ENCODE measurements at regions not wholly inside any gene's neighbourhood (a gene's known extent, or its start where the extent isn't known, plus 50 kb on each side); places are given as distances from the start of the nearest gene placed in this dataset.

- in situ Hi-C loops (cut with MboI; ENCODE audit: low pct_ligation_motif_present in 1 of 4, low pct_unique_long_range_greater_than_20kb in 1 of 4, low sequenced_read_pairs in 3 of 4), result no loop called here
- H3K27me3 ChIP-seq, result no peaks in the 10 kb centered on the region
- no peak overlapping the region for H3K4me3 ChIP-seq
- no peak for DNase-seq
- intact Hi-C loops (cut with DNase I; ENCODE audit: low total_unique reads), result no loop called here
- no peaks in the 10 kb centered on the region for H3K36me3 ChIP-seq
- TF ChIP-seq POLR2A (IDR thresholded peaks at IDR 0.05), result no peak
- TF ChIP-seq, protein P1, sequence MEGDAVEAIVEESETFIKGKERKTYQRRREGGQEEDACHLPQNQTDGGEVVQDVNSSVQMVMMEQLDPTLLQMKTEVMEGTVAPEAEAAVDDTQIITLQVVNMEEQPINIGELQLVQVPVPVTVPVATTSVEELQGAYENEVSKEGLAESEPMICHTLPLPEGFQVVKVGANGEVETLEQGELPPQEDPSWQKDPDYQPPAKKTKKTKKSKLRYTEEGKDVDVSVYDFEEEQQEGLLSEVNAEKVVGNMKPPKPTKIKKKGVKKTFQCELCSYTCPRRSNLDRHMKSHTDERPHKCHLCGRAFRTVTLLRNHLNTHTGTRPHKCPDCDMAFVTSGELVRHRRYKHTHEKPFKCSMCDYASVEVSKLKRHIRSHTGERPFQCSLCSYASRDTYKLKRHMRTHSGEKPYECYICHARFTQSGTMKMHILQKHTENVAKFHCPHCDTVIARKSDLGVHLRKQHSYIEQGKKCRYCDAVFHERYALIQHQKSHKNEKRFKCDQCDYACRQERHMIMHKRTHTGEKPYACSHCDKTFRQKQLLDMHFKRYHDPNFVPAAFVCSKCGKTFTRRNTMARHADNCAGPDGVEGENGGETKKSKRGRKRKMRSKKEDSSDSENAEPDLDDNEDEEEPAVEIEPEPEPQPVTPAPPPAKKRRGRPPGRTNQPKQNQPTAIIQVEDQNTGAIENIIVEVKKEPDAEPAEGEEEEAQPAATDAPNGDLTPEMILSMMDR (IDR thresholded peaks at IDR 0.05), result no peak
- no peak for TF ChIP-seq POLR2AphosphoS5 (IDR thresholded peaks at IDR 0.05)
- no peak for TF ChIP-seq EP300 (IDR thresholded peaks at IDR 0.05; ENCODE audit: low read depth)
- H3K4me1 ChIP-seq, result no peaks in the 10 kb centered on the region
- WGBS, 2 donors (ENCODE audit: low coverage in 1 of 2), result 87 to 89% methylated on average over 1 to 6 of the region's 6 CpGs
- no peak overlapping the region for H3K27ac ChIP-seq
- peaks cover 6 to 15% of the 10 kb centered on the region in 2 donors for H3K9me3 ChIP-seq
Observed at GRCh38 chr2:60234274-60234986, 319.0 kb downstream of the BCL11A start.

GRCh38 chr2:60230596-60230995 lies 322.9 kb downstream of the BCL11A start:
- TF ChIP-seq POLR2AphosphoS5 (IDR thresholded peaks at IDR 0.05) (no peak), POLR2A (IDR thresholded peaks at IDR 0.05) (no peak), EP300 (IDR thresholded peaks at IDR 0.05; ENCODE audit: low read depth) (no peak)
- TF ChIP-seq, protein P1 (IDR thresholded peaks at IDR 0.05), result no peak
- H3K4me1 ChIP-seq, result no peaks in the 10 kb centered on the region
- no peaks in the 10 kb centered on the region for H3K36me3 ChIP-seq
- in situ Hi-C loops (cut with MboI; ENCODE audit: low pct_ligation_motif_present in 1 of 4, low pct_unique_long_range_greater_than_20kb in 1 of 4, low sequenced_read_pairs in 3 of 4) (no loop called here), intact Hi-C loops (cut with DNase I; ENCODE audit: low total_unique reads) (no loop called here)
- H3K27me3 ChIP-seq, result no peaks in the 10 kb centered on the region
- H3K9me3 ChIP-seq, result peaks cover 6 to 15% of the 10 kb centered on the region in 2 donors
- 40 to 53% methylated on average over 2 of the region's 2 CpGs for WGBS, 2 donors (ENCODE audit: low coverage in 1 of 2)
- no peak for DNase-seq
- H3K27ac ChIP-seq, result no peak overlapping the region
- no peak overlapping the region for H3K4me3 ChIP-seq

- Histone ChIP-seq H3K4me1 (no peaks in the 10 kb centered on the region), H3K36me3 (no peaks in the 10 kb centered on the region), H3K9me3 (peaks cover 6 to 15% of the 10 kb centered on the region in 2 donors), H3K27ac (no peak overlapping the region), H3K27me3 (no peaks in the 10 kb centered on the region), H3K4me3 (no peak overlapping the region)
- TF ChIP-seq POLR2A (IDR thresholded peaks at IDR 0.05) (no peak), EP300 (IDR thresholded peaks at IDR 0.05; ENCODE audit: low read depth) (no peak), POLR2AphosphoS5 (IDR thresholded peaks at IDR 0.05) (no peak)
- TF ChIP-seq, protein P1 (IDR thresholded peaks at IDR 0.05), result no peak
- intact Hi-C loops (cut with DNase I; ENCODE audit: low total_unique reads) (no loop called here), in situ Hi-C loops (cut with MboI; ENCODE audit: low pct_ligation_motif_present in 1 of 4, low pct_unique_long_range_greater_than_20kb in 1 of 4, low sequenced_read_pairs in 3 of 4) (no loop called here)
- WGBS, 2 donors (ENCODE audit: low coverage in 1 of 2), result 85% methylated on average over 6 of the region's 6 CpGs; no CpG with 5 or more reads in 1 of the 2 donors
- DNase-seq, result no peak
Observed at GRCh38 chr2:60230037-60230436, 323.4 kb downstream of the BCL11A start.

- in situ Hi-C loops (cut with MboI; ENCODE audit: low pct_ligation_motif_present in 1 of 4, low pct_unique_long_range_greater_than_20kb in 1 of 4, low sequenced_read_pairs in 3 of 4) (no loop called here), intact Hi-C loops (cut with DNase I; ENCODE audit: low total_unique reads) (no loop called here)
- Histone ChIP-seq H3K9me3 (peaks cover 3 to 6% of the 10 kb centered on the region in 2 donors), H3K36me3 (no peaks in the 10 kb centered on the region), H3K4me3 (no peak overlapping the region), H3K27ac (no peak overlapping the region), H3K4me1 (no peaks in the 10 kb centered on the region), H3K27me3 (no peaks in the 10 kb centered on the region)
- no peak for DNase-seq
- TF ChIP-seq, protein P1 (IDR thresholded peaks at IDR 0.05), result no peak
- TF ChIP-seq POLR2AphosphoS5 (IDR thresholded peaks at IDR 0.05) (no peak), POLR2A (IDR thresholded peaks at IDR 0.05) (no peak), EP300 (IDR thresholded peaks at IDR 0.05; ENCODE audit: low read depth) (no peak)
- 78 to 83% methylated on average over 3 of the region's 3 CpGs for WGBS, 2 donors (ENCODE audit: low coverage in 1 of 2)
Observed at GRCh38 chr2:60226943-60227342, 326.5 kb downstream of the BCL11A start.

Data from transverse colon (tissue), 4 donors.